ENCODE measurements at regions not wholly inside any gene's neighbourhood (a gene's known extent, or its start where the extent isn't known, plus 50 kb on each side); places are given as distances from the start of the nearest gene placed in this dataset.
"Not testable (repeated sequence)": the region's sequence is repeated elsewhere in the genome, so short reads cannot be mapped to it uniquely, and the experiment has no call there.

DNA sequence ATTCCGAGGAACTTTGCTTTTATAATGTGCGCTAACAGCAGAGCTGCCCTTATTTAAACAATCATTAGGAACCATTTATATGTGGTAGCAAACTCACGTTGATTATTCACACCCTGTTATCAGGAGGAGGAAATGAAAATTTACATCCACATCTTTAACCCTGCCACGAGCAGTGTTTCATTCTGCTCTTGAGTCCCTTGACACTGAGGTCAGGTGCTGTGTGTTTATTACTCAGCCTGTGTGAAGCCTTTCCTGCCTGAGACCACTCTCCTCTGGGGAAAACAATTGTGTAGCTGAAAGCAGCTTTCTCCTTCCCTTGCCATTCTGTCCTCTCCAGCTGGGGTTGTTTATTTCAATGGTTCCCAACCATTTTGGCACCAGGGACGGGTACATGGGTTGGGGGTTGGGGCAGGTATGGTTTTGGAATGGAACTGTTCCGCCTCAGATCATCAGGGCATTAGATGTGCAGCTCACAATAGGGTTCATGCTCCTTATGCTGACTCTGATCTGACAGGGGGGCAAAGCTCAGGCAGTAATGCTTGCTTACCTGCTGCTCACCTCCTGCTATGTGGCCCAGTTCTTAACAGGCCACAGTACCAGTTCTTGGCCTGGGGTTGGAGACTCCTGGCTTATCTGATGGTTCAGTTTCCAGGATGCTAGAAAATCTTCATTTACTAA lies 651.1 kb downstream of the TDRD15 start:
- FAIRE-seq (no peak), ATAC-seq (no peak), DNase-seq (no peak)
- Histone ChIP-seq H3K27ac (no peak overlapping the region), H3K9me3 (no peaks in the 10 kb centered on the region), H3K4me1 (no peaks in the 10 kb centered on the region), H3K4me3 (no peak overlapping the region), H3K27me3 (no peaks in the 10 kb centered on the region), H3K36me3 (no peaks in the 10 kb centered on the region)
- no peak for TF ChIP-seq CTCF (IDR thresholded peaks at IDR 0.05)
- WGBS, 2 donors: 32 to 36% methylated on average over 6 of the region's 6 CpGs
- intact Hi-C loops (cut with DNase I): no loop called here

- no peak for DNase-seq
- ATAC-seq: no peak
- intact Hi-C loops (cut with DNase I): no loop called here
- TF ChIP-seq CTCF (IDR thresholded peaks at IDR 0.05): no peak
- Histone ChIP-seq H3K27ac (no peak overlapping the region), H3K4me1 (no peaks in the 10 kb centered on the region), H3K9me3 (no peaks in the 10 kb centered on the region), H3K27me3 (no peaks in the 10 kb centered on the region), H3K36me3 (no peaks in the 10 kb centered on the region), H3K4me3 (no peak overlapping the region)
- no peak for FAIRE-seq
- 72 to 89% methylated on average over 1 of the region's 1 CpG for WGBS, 2 donors
These were observed 656.0 kb downstream of the TDRD15 start for GRCh38 chr2:21779786-21780185.

GRCh38 chr2:21781962-21782361 lies 658.2 kb downstream of the TDRD15 start:
- intact Hi-C loops (cut with DNase I): no loop called here
- no peak for TF ChIP-seq CTCF (IDR thresholded peaks at IDR 0.05)
- Histone ChIP-seq H3K27me3 (no peaks in the 10 kb centered on the region), H3K4me1 (no peaks in the 10 kb centered on the region), H3K36me3 (no peaks in the 10 kb centered on the region), H3K27ac (no peak overlapping the region), H3K4me3 (no peak overlapping the region), H3K9me3 (no peaks in the 10 kb centered on the region)
- DNase-seq (no peak), FAIRE-seq (no peak), ATAC-seq (no peak)
- WGBS, 2 donors: 43 to 64% methylated on average over 2 of the region's 2 CpGs

- no peak overlapping the region for H3K4me3 ChIP-seq
- H3K27ac ChIP-seq: no peak overlapping the region
- no peaks in the 10 kb centered on the region for H3K9me3 ChIP-seq
- no peak for FAIRE-seq
- WGBS, 2 donors: 51 to 65% methylated on average over 6 of the region's 6 CpGs
- no peaks in the 10 kb centered on the region for H3K4me1 ChIP-seq
- H3K27me3 ChIP-seq: no peaks in the 10 kb centered on the region
- no peak for ATAC-seq
- intact Hi-C loops (cut with DNase I): no loop called here
- no peak for DNase-seq
- H3K36me3 ChIP-seq: no peaks in the 10 kb centered on the region
- no peak for TF ChIP-seq CTCF (IDR thresholded peaks at IDR 0.05)
These were observed 659.1 kb downstream of the TDRD15 start for GRCh38 chr2:21782866-21783265.

- no peak for TF ChIP-seq CTCF (IDR thresholded peaks at IDR 0.05)
- DNase-seq (no peak), FAIRE-seq (no peak), ATAC-seq (no peak)
- WGBS, 2 donors: 79 to 85% methylated on average over 1 of the region's 1 CpG
- H3K9me3 ChIP-seq: no peaks in the 10 kb centered on the region
- no peaks in the 10 kb centered on the region for H3K4me1 ChIP-seq
- no peaks in the 10 kb centered on the region for H3K27me3 ChIP-seq
- intact Hi-C loops (cut with DNase I): no loop called here
- H3K36me3 ChIP-seq: no peaks in the 10 kb centered on the region
- H3K4me3 ChIP-seq: no peak overlapping the region
- no peak overlapping the region for H3K27ac ChIP-seq
These were observed 664.2 kb downstream of the TDRD15 start for GRCh38 chr2:21787941-21788340.

- ATAC-seq; H3K4me1 ChIP-seq; FAIRE-seq; H3K27ac ChIP-seq; intact Hi-C loops (cut with DNase I); H3K36me3 ChIP-seq; H3K4me3 ChIP-seq; H3K9me3 ChIP-seq; H3K27me3 ChIP-seq; DNase-seq: not testable (repeated sequence)
- 48 to 55% methylated on average over 6 of the region's 6 CpGs for WGBS, 2 donors
These were observed 666.5 kb downstream of the TDRD15 start for GRCh38 chr2:21790311-21790710.

Measured in pancreas (tissue), 10 donors.